ENCODE measurements at regions not wholly inside any gene's neighbourhood (a gene's known extent, or its start where the extent isn't known, plus 50 kb on each side); places are given as distances from the start of the nearest gene placed in this dataset.

GRCh38 chr1:58361134-58361533, 185.4 kb downstream of the OMA1 start:
- H3K27ac ChIP-seq (ENCODE audit: low read depth, low read length) = no peak overlapping the region
- no peaks in the 10 kb centered on the region for H3K36me3 ChIP-seq (ENCODE audit: control insufficient read depth, insufficient read depth, low read length)
- no peaks in the 10 kb centered on the region for H3K4me1 ChIP-seq (ENCODE audit: control insufficient read depth, insufficient read depth, low read length)
- H3K27me3 ChIP-seq (ENCODE audit: control insufficient read depth, insufficient read depth, low read length) = no peaks in the 10 kb centered on the region
- no peak overlapping the region for H3K4me3 ChIP-seq (ENCODE audit: low read length)
- no peak overlapping the region for H3K9ac ChIP-seq (ENCODE audit: low read length)

- no peaks in the 10 kb centered on the region for H3K27me3 ChIP-seq (ENCODE audit: control insufficient read depth, insufficient read depth, low read length)
- H3K4me1 ChIP-seq (ENCODE audit: control insufficient read depth, insufficient read depth, low read length) = no peaks in the 10 kb centered on the region
- H3K9ac ChIP-seq (ENCODE audit: low read length) = no peak overlapping the region
These were observed 188.2 kb downstream of the OMA1 start for GRCh38 chr1:58358346-58358745.

GRCh38 chr1:58356402-58356801, 190.1 kb downstream of the OMA1 start:
- H3K36me3 ChIP-seq (ENCODE audit: control insufficient read depth, insufficient read depth, low read length) = no peaks in the 10 kb centered on the region
- no peak overlapping the region for H3K9ac ChIP-seq (ENCODE audit: low read length)
- no peaks in the 10 kb centered on the region for H3K27me3 ChIP-seq (ENCODE audit: control insufficient read depth, insufficient read depth, low read length)
- no peaks in the 10 kb centered on the region for H3K4me1 ChIP-seq (ENCODE audit: control insufficient read depth, insufficient read depth, low read length)
- H3K27ac ChIP-seq (ENCODE audit: low read depth, low read length) = no peak overlapping the region
- H3K4me3 ChIP-seq (ENCODE audit: low read length) = no peak overlapping the region

More at GRCh38 chr1:58358346-58358745, 188.2 kb downstream of the OMA1 start:
- H3K4me3 ChIP-seq (ENCODE audit: low read length) = no peak overlapping the region
- H3K27ac ChIP-seq (ENCODE audit: low read depth, low read length) = no peak overlapping the region
- H3K36me3 ChIP-seq (ENCODE audit: control insufficient read depth, insufficient read depth, low read length) = no peaks in the 10 kb centered on the region

- Histone ChIP-seq H3K9ac (ENCODE audit: low read length) (no peak overlapping the region), H3K36me3 (ENCODE audit: control insufficient read depth, insufficient read depth, low read length) (no peaks in the 10 kb centered on the region), H3K4me1 (ENCODE audit: control insufficient read depth, insufficient read depth, low read length) (no peaks in the 10 kb centered on the region), H3K4me3 (ENCODE audit: low read length) (no peak overlapping the region), H3K27me3 (ENCODE audit: control insufficient read depth, insufficient read depth, low read length) (no peaks in the 10 kb centered on the region), H3K27ac (ENCODE audit: low read depth, low read length) (no peak overlapping the region)
These were observed 193.4 kb downstream of the OMA1 start for GRCh38 chr1:58353168-58353567.

- H3K4me1 ChIP-seq (ENCODE audit: control insufficient read depth, insufficient read depth, low read length) = no peaks in the 10 kb centered on the region
- no peak overlapping the region for H3K9ac ChIP-seq (ENCODE audit: low read length)
- H3K4me3 ChIP-seq (ENCODE audit: low read length) = no peak overlapping the region
- no peaks in the 10 kb centered on the region for H3K27me3 ChIP-seq (ENCODE audit: control insufficient read depth, insufficient read depth, low read length)
- H3K36me3 ChIP-seq (ENCODE audit: control insufficient read depth, insufficient read depth, low read length) = no peaks in the 10 kb centered on the region
- no peak overlapping the region for H3K27ac ChIP-seq (ENCODE audit: low read depth, low read length)
These were observed 193.9 kb downstream of the OMA1 start for GRCh38 chr1:58352476-58353092.

GRCh38 chr1:58346036-58346355, 200.5 kb downstream of the OMA1 start:
- Histone ChIP-seq H3K9ac (ENCODE audit: low read length) (no peak overlapping the region), H3K27ac (ENCODE audit: low read depth, low read length) (no peak overlapping the region), H3K27me3 (ENCODE audit: control insufficient read depth, insufficient read depth, low read length) (no peaks in the 10 kb centered on the region), H3K36me3 (ENCODE audit: control insufficient read depth, insufficient read depth, low read length) (no peaks in the 10 kb centered on the region), H3K4me3 (ENCODE audit: low read length) (no peak overlapping the region), H3K4me1 (ENCODE audit: control insufficient read depth, insufficient read depth, low read length) (no peaks in the 10 kb centered on the region)

- Histone ChIP-seq H3K36me3 (ENCODE audit: control insufficient read depth, insufficient read depth, low read length) (no peaks in the 10 kb centered on the region), H3K4me3 (ENCODE audit: low read length) (no peak overlapping the region), H3K27ac (ENCODE audit: low read depth, low read length) (no peak overlapping the region), H3K4me1 (ENCODE audit: control insufficient read depth, insufficient read depth, low read length) (no peaks in the 10 kb centered on the region), H3K9ac (ENCODE audit: low read length) (no peak overlapping the region), H3K27me3 (ENCODE audit: control insufficient read depth, insufficient read depth, low read length) (no peaks in the 10 kb centered on the region)
These were observed 201.1 kb downstream of the OMA1 start for GRCh38 chr1:58345215-58346035.

GRCh38 chr1:58340185-58340584, 206.3 kb downstream of the OMA1 start:
- Histone ChIP-seq H3K36me3 (ENCODE audit: control insufficient read depth, insufficient read depth, low read length) (no peaks in the 10 kb centered on the region), H3K9ac (ENCODE audit: low read length) (no peak overlapping the region), H3K27me3 (ENCODE audit: control insufficient read depth, insufficient read depth, low read length) (no peaks in the 10 kb centered on the region), H3K27ac (ENCODE audit: low read depth, low read length) (no peak overlapping the region), H3K4me3 (ENCODE audit: low read length) (no peak overlapping the region), H3K4me1 (ENCODE audit: control insufficient read depth, insufficient read depth, low read length) (no peaks in the 10 kb centered on the region)

GRCh38 chr1:58338081-58338480, 208.4 kb downstream of the OMA1 start:
- Histone ChIP-seq H3K27me3 (ENCODE audit: control insufficient read depth, insufficient read depth, low read length) (no peaks in the 10 kb centered on the region), H3K4me3 (ENCODE audit: low read length) (no peak overlapping the region), H3K9ac (ENCODE audit: low read length) (no peak overlapping the region), H3K4me1 (ENCODE audit: control insufficient read depth, insufficient read depth, low read length) (no peaks in the 10 kb centered on the region), H3K27ac (ENCODE audit: low read depth, low read length) (no peak overlapping the region), H3K36me3 (ENCODE audit: control insufficient read depth, insufficient read depth, low read length) (no peaks in the 10 kb centered on the region)

- Histone ChIP-seq H3K4me1 (ENCODE audit: control insufficient read depth, insufficient read depth, low read length) (no peaks in the 10 kb centered on the region), H3K27me3 (ENCODE audit: control insufficient read depth, insufficient read depth, low read length) (no peaks in the 10 kb centered on the region), H3K9ac (ENCODE audit: low read length) (no peak overlapping the region), H3K4me3 (ENCODE audit: low read length) (no peak overlapping the region), H3K27ac (ENCODE audit: low read depth, low read length) (no peak overlapping the region), H3K36me3 (ENCODE audit: control insufficient read depth, insufficient read depth, low read length) (no peaks in the 10 kb centered on the region)
These were observed 213.0 kb downstream of the OMA1 start for GRCh38 chr1:58333511-58333910.

GRCh38 chr1:58331156-58331555, 215.4 kb downstream of the OMA1 start:
- no peak overlapping the region for H3K9ac ChIP-seq (ENCODE audit: low read length)
- H3K4me3 ChIP-seq (ENCODE audit: low read length) = no peak overlapping the region
- H3K4me1 ChIP-seq (ENCODE audit: control insufficient read depth, insufficient read depth, low read length) = no peaks in the 10 kb centered on the region
- no peaks in the 10 kb centered on the region for H3K27me3 ChIP-seq (ENCODE audit: control insufficient read depth, insufficient read depth, low read length)
- H3K36me3 ChIP-seq (ENCODE audit: control insufficient read depth, insufficient read depth, low read length) = no peaks in the 10 kb centered on the region
- H3K27ac ChIP-seq (ENCODE audit: low read depth, low read length) = no peak overlapping the region

GRCh38 chr1:58325866-58326265, 220.7 kb downstream of the OMA1 start:
- no peaks in the 10 kb centered on the region for H3K27me3 ChIP-seq (ENCODE audit: control insufficient read depth, insufficient read depth, low read length)
- H3K27ac ChIP-seq (ENCODE audit: low read depth, low read length) = no peak overlapping the region
- no peaks in the 10 kb centered on the region for H3K4me1 ChIP-seq (ENCODE audit: control insufficient read depth, insufficient read depth, low read length)
- no peak overlapping the region for H3K4me3 ChIP-seq (ENCODE audit: low read length)
- H3K9ac ChIP-seq (ENCODE audit: low read length) = no peak overlapping the region
- H3K36me3 ChIP-seq (ENCODE audit: control insufficient read depth, insufficient read depth, low read length) = no peaks in the 10 kb centered on the region

GRCh38 chr1:58324558-58324957, 222.0 kb downstream of the OMA1 start:
- H3K4me3 ChIP-seq (ENCODE audit: low read length) = no peak overlapping the region
- H3K27ac ChIP-seq (ENCODE audit: low read depth, low read length) = no peak overlapping the region
- no peaks in the 10 kb centered on the region for H3K27me3 ChIP-seq (ENCODE audit: control insufficient read depth, insufficient read depth, low read length)
- H3K4me1 ChIP-seq (ENCODE audit: control insufficient read depth, insufficient read depth, low read length) = no peaks in the 10 kb centered on the region
- H3K36me3 ChIP-seq (ENCODE audit: control insufficient read depth, insufficient read depth, low read length) = no peaks in the 10 kb centered on the region
- no peak overlapping the region for H3K9ac ChIP-seq (ENCODE audit: low read length)

All from rectal smooth muscle tissue (tissue), 1 donor.